ENCODE measurements at regions not wholly inside any gene's neighbourhood (a gene's known extent, or its start where the extent isn't known, plus 50 kb on each side); places are given as distances from the start of the nearest gene placed in this dataset.

GRCh38 chr7:21172800-21173199 lies 255.1 kb upstream of the SP4 start:
- no peak for TF ChIP-seq CTCF (IDR thresholded peaks at IDR 0.05)
- no peak for TF ChIP-seq POLR2AphosphoS5 (IDR thresholded peaks at IDR 0.05)
- TF ChIP-seq POLR2A (IDR thresholded peaks at IDR 0.05), result no peak
- intact Hi-C loops (cut with DNase I; ENCODE audit: low total_unique reads), result loop anchor here (10.0 kb wide), 1 partner anchor 1848 kb away; no protein-coding TSS in a partner anchor
- no peaks in the 10 kb centered on the region for H3K9me3 ChIP-seq
- H3K36me3 ChIP-seq, result no peaks in the 10 kb centered on the region
- peaks cover 0 to 19% of the 10 kb centered on the region in 2 donors for H3K27me3 ChIP-seq
- no peak overlapping the region for H3K4me3 ChIP-seq
- H3K4me1 ChIP-seq, result no peaks in the 10 kb centered on the region
- H3K27ac ChIP-seq, result no peak overlapping the region
- DNase-seq (ENCODE audit: low spot score in 2 of 2), result no peak

- DNase-seq (ENCODE audit: low spot score in 2 of 2), result no peak
- intact Hi-C loops (cut with DNase I; ENCODE audit: low total_unique reads), result loop anchor here (10.0 kb wide), 1 partner anchor 1849 kb away; no protein-coding TSS in a partner anchor
- Histone ChIP-seq H3K4me1 (no peaks in the 10 kb centered on the region), H3K9me3 (no peaks in the 10 kb centered on the region), H3K36me3 (no peaks in the 10 kb centered on the region), H3K4me3 (no peak overlapping the region), H3K27ac (no peak overlapping the region), H3K27me3 (peaks cover 0 to 13% of the 10 kb centered on the region in 2 donors)
- TF ChIP-seq CTCF (IDR thresholded peaks at IDR 0.05), result no peak
- no peak for TF ChIP-seq POLR2AphosphoS5 (IDR thresholded peaks at IDR 0.05)
- no peak for TF ChIP-seq POLR2A (IDR thresholded peaks at IDR 0.05)
These were observed 254.4 kb upstream of the SP4 start for GRCh38 chr7:21173436-21173835.

- no peak for DNase-seq (ENCODE audit: low spot score in 2 of 2)
- Histone ChIP-seq H3K9me3 (no peaks in the 10 kb centered on the region), H3K4me3 (no peak overlapping the region)
These were observed 252.2 kb upstream of the SP4 start for GRCh38 chr7:21175714-21176113.

GRCh38 chr7:21184942-21185652 lies 242.8 kb upstream of the SP4 start:
- Histone ChIP-seq H3K27ac (no peak overlapping the region), H3K36me3 (no peaks in the 10 kb centered on the region), H3K4me1 (no peaks in the 10 kb centered on the region), H3K4me3 (no peak overlapping the region), H3K9me3 (no peaks in the 10 kb centered on the region), H3K27me3 (peaks cover 0 to 8% of the 10 kb centered on the region in 2 donors)
- intact Hi-C loops (cut with DNase I; ENCODE audit: low total_unique reads), result no loop called here
- no peak for TF ChIP-seq CTCF (IDR thresholded peaks at IDR 0.05)
- TF ChIP-seq POLR2AphosphoS5 (IDR thresholded peaks at IDR 0.05), result no peak
- TF ChIP-seq POLR2A (IDR thresholded peaks at IDR 0.05), result no peak
- DNase-seq (ENCODE audit: low spot score in 2 of 2), result no peak

More at GRCh38 chr7:21175714-21176113, 252.2 kb upstream of the SP4 start:
- H3K36me3 ChIP-seq, result no peaks in the 10 kb centered on the region
- intact Hi-C loops (cut with DNase I; ENCODE audit: low total_unique reads), result loop anchor here (10.0 kb wide), 1 partner anchor 1851 kb away; no protein-coding TSS in a partner anchor
- no peaks in the 10 kb centered on the region for H3K4me1 ChIP-seq
- H3K27me3 ChIP-seq, result peaks cover 0 to 5% of the 10 kb centered on the region in 2 donors
- no peak overlapping the region for H3K27ac ChIP-seq
- TF ChIP-seq CTCF (IDR thresholded peaks at IDR 0.05) (no peak), POLR2AphosphoS5 (IDR thresholded peaks at IDR 0.05) (no peak), POLR2A (IDR thresholded peaks at IDR 0.05) (no peak)

GRCh38 chr7:21185653-21186265 lies 242.1 kb upstream of the SP4 start:
- DNase-seq (ENCODE audit: low spot score in 2 of 2), result no peak
- no peak for TF ChIP-seq POLR2A (IDR thresholded peaks at IDR 0.05)
- TF ChIP-seq CTCF (IDR thresholded peaks at IDR 0.05), result no peak
- TF ChIP-seq POLR2AphosphoS5 (IDR thresholded peaks at IDR 0.05), result no peak
- H3K27me3 ChIP-seq, result peaks cover 0 to 8% of the 10 kb centered on the region in 2 donors
- H3K36me3 ChIP-seq, result no peaks in the 10 kb centered on the region
- H3K4me1 ChIP-seq, result no peaks in the 10 kb centered on the region
- H3K9me3 ChIP-seq, result no peaks in the 10 kb centered on the region
- no peak overlapping the region for H3K4me3 ChIP-seq
- intact Hi-C loops (cut with DNase I; ENCODE audit: low total_unique reads), result no loop called here
- H3K27ac ChIP-seq, result no peak overlapping the region
